SK-N-SH (cell line): ENCODE measurements at regions not wholly inside any gene's neighbourhood (a gene's known extent, or its start where the extent isn't known, plus 50 kb on each side); places are given as distances from the start of the nearest gene placed in this dataset.

Source experiments
- CTCF ChIA-PET: fragments of 300-600, 350-600 bp; formaldehyde crosslinking; extraction: SDS; loops from one replicate; lab custom pipeline; 2021; lab: Yijun Ruan, JAX
- POLR2A ChIA-PET: fragments of 350-600 bp; sonication (Branson Sonifier 250); formaldehyde crosslinking; extraction: SDS; loops from one replicate; lab custom pipeline; 2020; ENCODE audit warnings: antibody characterized with exemption, inconsistent platforms; lab: Yijun Ruan, JAX
- DNase-seq: peaks from one replicate; pipeline ENCODE4 v3.0.0; 2012
- H2AFZ ChIP-seq: fragments of 200-600 bp; sonication (generic); 2 replicates; pipeline ENCODE4 v1.8.1; 2016; ENCODE audit warnings: antibody characterized with exemption, mild to moderate bottlenecking, low read depth
- H3F3A ChIP-seq: fragments of 200-600 bp; sonication (generic); replicated peaks from 2 replicates; pipeline ENCODE3; 2016; ENCODE audit warnings: antibody characterized with exemption, mild to moderate bottlenecking; ENCODE audit not compliant: insufficient read depth
- H3K27ac ChIP-seq, 2 experiments: fragments of 200-500 bp in 1 of 2; fragments of 200-600 bp in 1 of 2; sonication (Bioruptor generic) in 1 of 2; sonication (generic), shearing (Covaris generic) in 1 of 2; 2 replicates each; pipeline versions ENCODE4 v1.5.1 to v1.6.1; 2014 to 2016; ENCODE audit warnings: low read depth in 2 of 2, inconsistent platforms in 1 of 2, low read length in 1 of 2, mild to moderate bottlenecking in 1 of 2, mixed read lengths in 1 of 2
- H3K27me3 ChIP-seq: fragments of 200-600 bp; sonication (generic), shearing (Covaris generic); 2 replicates; pipeline ENCODE4 v1.6.1; 2016; ENCODE audit warnings: mixed run types; ENCODE audit not compliant: insufficient read depth
- H3K36me3 ChIP-seq, 2 experiments: fragments of 200-500 bp in 1 of 2; fragments of 200-600 bp in 1 of 2; sonication (Bioruptor generic) in 1 of 2; sonication (generic) in 1 of 2; replicated peaks in 1 of 2; 2 replicates each; pipeline versions ENCODE3 to v1.5.1; 2014 to 2016; ENCODE audit warnings: low read length in 1 of 2, mild to moderate bottlenecking in 1 of 2; ENCODE audit not compliant: insufficient read depth in 2 of 2, control insufficient read depth in 1 of 2
- H3K4me1 ChIP-seq, 2 experiments: fragments of 200-500 bp in 1 of 2; fragments of 200-600 bp in 1 of 2; sonication (Bioruptor generic) in 1 of 2; sonication (generic), shearing (Covaris generic) in 1 of 2; 2 replicates each; pipeline versions ENCODE4 v1.5.1 to v1.6.1; 2014 to 2016; ENCODE audit warnings: low read depth in 1 of 2, low read length in 1 of 2, mixed run types in 1 of 2; ENCODE audit not compliant: insufficient read depth in 2 of 2, control insufficient read depth in 1 of 2
- H3K4me2 ChIP-seq: fragments of 200-600 bp; sonication (generic), shearing (Covaris generic); 2 replicates; pipeline ENCODE4 v1.6.1; 2017; ENCODE audit warnings: mixed run types
- H3K4me3 ChIP-seq, 2 experiments: fragments of 200-500 bp in 1 of 2; fragments of 200-600 bp in 1 of 2; sonication (Bioruptor generic) in 1 of 2; sonication (generic), shearing (Covaris generic) in 1 of 2; 2 replicates each; pipeline versions ENCODE4 v1.5.1 to v1.8.1; 2014 to 2016; ENCODE audit warnings: low read depth in 2 of 2, inconsistent platforms in 1 of 2, low read length in 1 of 2, mild to moderate bottlenecking in 1 of 2, mixed read lengths in 1 of 2, moderate library complexity in 1 of 2
- H3K79me2 ChIP-seq: fragments of 200-600 bp; sonication (generic); 2 replicates; pipeline ENCODE4 v1.8.1; 2017; ENCODE audit warnings: mild to moderate bottlenecking; ENCODE audit not compliant: insufficient read depth
- H3K9ac ChIP-seq: fragments of 200-600 bp; sonication (generic); 2 replicates; pipeline ENCODE4 v1.6.1; 2017; ENCODE audit warnings: mixed run types
- H3K9me2 ChIP-seq: fragments of 200-600 bp; sonication (generic); 2 replicates; pipeline ENCODE4 v1.6.1; 2017; ENCODE audit warnings: mixed run types
- H3K9me3 ChIP-seq: fragments of 200-600 bp; sonication (generic); 2 replicates; pipeline ENCODE4 v1.6.1; 2017; ENCODE audit warnings: mixed run types, mild to moderate bottlenecking, moderate library complexity
- H4K20me1 ChIP-seq: fragments of 200-600 bp; sonication (generic); 2 replicates; pipeline ENCODE4 v1.6.1; 2017; ENCODE audit warnings: mild to moderate bottlenecking, mixed run types; ENCODE audit not compliant: insufficient read depth
- CHD2 ChIP-seq: fragments of 150-350 bp; IDR thresholded peaks from 2 replicates; pipeline ENCODE4 v1.6.1; 2018; ENCODE audit warnings: low read length; ENCODE audit not compliant: partially characterized antibody
- ELF1 ChIP-seq: IDR thresholded peaks from 2 replicates; pipeline ENCODE4 v1.4.0; 2012
- EZH2phosphoT487 ChIP-seq: fragments of 200-600 bp; sonication (generic); IDR thresholded peaks from 2 replicates; pipeline ENCODE4 v1.6.1; 2017; ENCODE audit warnings: low read depth, mixed run types, mild to moderate bottlenecking, antibody characterized with exemption, moderate library complexity, borderline replicate concordance
- FOXJ3 ChIP-seq: sonication (generic); formaldehyde crosslinking; IDR thresholded peaks from 2 replicates; pipeline ENCODE4 v1.5.1; 2020; ENCODE audit warnings: mild to moderate bottlenecking, missing genetic modification reagents
- FOXM1 ChIP-seq: IDR thresholded peaks from 2 replicates; pipeline ENCODE4 v1.4.0; 2012; ENCODE audit warnings: low read depth, mild to moderate bottlenecking
- GABPA ChIP-seq: IDR thresholded peaks from 2 replicates; pipeline ENCODE4 v1.4.0; 2012; ENCODE audit warnings: low read depth, mild to moderate bottlenecking
- JUND ChIP-seq: IDR thresholded peaks from 2 replicates; pipeline ENCODE4 v1.4.0; 2012
- MXI1 ChIP-seq: IDR thresholded peaks from 2 replicates; pipeline ENCODE4 v1.6.1; 2012; ENCODE audit warnings: mild to moderate bottlenecking, low read depth, low read length, improper control_type of control experiment
- RAD21 ChIP-seq: IDR thresholded peaks from 2 replicates; pipeline ENCODE4 v1.6.1; 2012; ENCODE audit warnings: mild to moderate bottlenecking, low read length
- RCOR1 ChIP-seq: fragments of 150-350 bp; IDR thresholded peaks from 2 replicates; pipeline ENCODE4 v1.6.1; 2017; ENCODE audit warnings: antibody characterized with exemption, low read length
- SMC3 ChIP-seq: IDR thresholded peaks from 2 replicates; pipeline ENCODE4 v1.6.1; 2012; ENCODE audit warnings: low read depth, low read length, improper control_type of control experiment
- TAF1 ChIP-seq: IDR thresholded peaks from 2 replicates; pipeline ENCODE4 v1.6.1; 2012; ENCODE audit warnings: low read depth, mild to moderate bottlenecking, low read length, moderate library complexity, borderline replicate concordance
- TEAD4 ChIP-seq: IDR thresholded peaks from 2 replicates; pipeline ENCODE4 v1.4.0; 2012; ENCODE audit warnings: mild to moderate bottlenecking, borderline replicate concordance; ENCODE audit not compliant: insufficient read depth
- WGBS: methylation state at CpG from one replicate; pipeline ENCODE4 v1.1.6; 2017; ENCODE audit warnings: low lambda C conversion rate; 5-methylcytosine and 5-hydroxymethylcytosine counted together
- TF ChIP-seq, protein P1 (sequence below): IDR thresholded peaks from 2 replicates; pipeline ENCODE4 v1.4.0; 2012; ENCODE audit warnings: low read depth, borderline replicate concordance
- TF ChIP-seq, protein P2 (sequence below): fragments of 150-350 bp; IDR thresholded peaks from 2 replicates; pipeline ENCODE4 v1.6.1; 2016; ENCODE audit warnings: mild to moderate bottlenecking, low read depth, low read length
- TF ChIP-seq, protein P3 (sequence below): IDR thresholded peaks from 2 replicates; pipeline ENCODE4 v1.4.0; 2012; ENCODE audit warnings: low read depth
- TF ChIP-seq, protein P4 (sequence below): IDR thresholded peaks from 2 replicates; pipeline ENCODE4 v1.6.1; 2012; ENCODE audit warnings: mild to moderate bottlenecking, low read depth, low read length, moderate library complexity
- TF ChIP-seq, protein P5 (sequence below): fragments of 200-600 bp; sonication (generic); IDR thresholded peaks from 2 replicates; pipeline ENCODE4 v1.6.1; 2017; ENCODE audit warnings: antibody characterized with exemption, mild to moderate bottlenecking, moderate library complexity
- TF ChIP-seq, protein P6 (sequence below): IDR thresholded peaks from 2 replicates; pipeline ENCODE4 v1.4.0; 2012; ENCODE audit warnings: low read depth, borderline replicate concordance

DNA sequence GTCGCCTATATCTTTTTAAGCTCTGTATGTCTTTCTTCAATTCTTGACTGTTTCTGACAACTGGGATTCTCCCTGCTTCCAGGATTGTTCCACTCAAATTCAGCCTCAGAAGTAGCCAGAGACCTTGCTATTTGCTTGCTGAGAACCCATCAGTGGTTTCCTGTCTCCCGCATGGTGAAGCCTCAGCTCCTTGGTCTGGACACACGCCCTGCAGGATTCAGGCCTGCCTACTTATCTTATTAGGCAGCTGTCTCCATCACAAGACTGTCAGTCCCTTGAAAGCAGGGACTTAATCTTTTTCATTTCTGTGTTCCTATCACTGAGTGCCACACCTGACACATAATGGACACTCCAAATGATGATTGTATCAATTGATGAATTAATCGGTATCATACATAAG lies 175.3 kb downstream of the PLPP3 start:
- 76% methylated on average over 4 of the region's 4 CpGs for WGBS
- CTCF ChIA-PET = interaction anchor here (0.6 kb wide), 1 partner anchor 12 kb away, joined by 3 read pairs; no protein-coding TSS in a partner anchor
- H3K9me2 ChIP-seq = no peaks in the 10 kb centered on the region
- H3K36me3 ChIP-seq = no peaks in the 10 kb centered on the region
- H3K9ac ChIP-seq = no peak overlapping the region
- no peaks in the 10 kb centered on the region for H3K9me3 ChIP-seq
- no peak overlapping the region; a peak in 1 of 4 replicates for H3K27ac ChIP-seq
- no peaks in the 10 kb centered on the region for H3K27me3 ChIP-seq
- no peaks in the 10 kb centered on the region for H3F3A ChIP-seq
- H3K4me1 ChIP-seq = no peaks in the 10 kb centered on the region; a peak in 1 of 4 replicates
- no peak for TF ChIP-seq GABPA
- no peak for TF ChIP-seq TAF1
- no peak for TF ChIP-seq ELF1
- TF ChIP-seq JUND = no peak
- TF ChIP-seq FOXM1 = no peak
- TF ChIP-seq, protein P1, sequence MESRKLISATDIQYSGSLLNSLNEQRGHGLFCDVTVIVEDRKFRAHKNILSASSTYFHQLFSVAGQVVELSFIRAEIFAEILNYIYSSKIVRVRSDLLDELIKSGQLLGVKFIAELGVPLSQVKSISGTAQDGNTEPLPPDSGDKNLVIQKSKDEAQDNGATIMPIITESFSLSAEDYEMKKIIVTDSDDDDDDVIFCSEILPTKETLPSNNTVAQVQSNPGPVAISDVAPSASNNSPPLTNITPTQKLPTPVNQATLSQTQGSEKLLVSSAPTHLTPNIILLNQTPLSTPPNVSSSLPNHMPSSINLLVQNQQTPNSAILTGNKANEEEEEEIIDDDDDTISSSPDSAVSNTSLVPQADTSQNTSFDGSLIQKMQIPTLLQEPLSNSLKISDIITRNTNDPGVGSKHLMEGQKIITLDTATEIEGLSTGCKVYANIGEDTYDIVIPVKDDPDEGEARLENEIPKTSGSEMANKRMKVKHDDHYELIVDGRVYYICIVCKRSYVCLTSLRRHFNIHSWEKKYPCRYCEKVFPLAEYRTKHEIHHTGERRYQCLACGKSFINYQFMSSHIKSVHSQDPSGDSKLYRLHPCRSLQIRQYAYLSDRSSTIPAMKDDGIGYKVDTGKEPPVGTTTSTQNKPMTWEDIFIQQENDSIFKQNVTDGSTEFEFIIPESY = no peak
- TF ChIP-seq, protein P2, sequence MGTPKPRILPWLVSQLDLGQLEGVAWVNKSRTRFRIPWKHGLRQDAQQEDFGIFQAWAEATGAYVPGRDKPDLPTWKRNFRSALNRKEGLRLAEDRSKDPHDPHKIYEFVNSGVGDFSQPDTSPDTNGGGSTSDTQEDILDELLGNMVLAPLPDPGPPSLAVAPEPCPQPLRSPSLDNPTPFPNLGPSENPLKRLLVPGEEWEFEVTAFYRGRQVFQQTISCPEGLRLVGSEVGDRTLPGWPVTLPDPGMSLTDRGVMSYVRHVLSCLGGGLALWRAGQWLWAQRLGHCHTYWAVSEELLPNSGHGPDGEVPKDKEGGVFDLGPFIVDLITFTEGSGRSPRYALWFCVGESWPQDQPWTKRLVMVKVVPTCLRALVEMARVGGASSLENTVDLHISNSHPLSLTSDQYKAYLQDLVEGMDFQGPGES = no peak
- TF ChIP-seq, protein P3, sequence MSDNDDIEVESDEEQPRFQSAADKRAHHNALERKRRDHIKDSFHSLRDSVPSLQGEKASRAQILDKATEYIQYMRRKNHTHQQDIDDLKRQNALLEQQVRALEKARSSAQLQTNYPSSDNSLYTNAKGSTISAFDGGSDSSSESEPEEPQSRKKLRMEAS = no peak
- TF ChIP-seq CHD2 = no peak
- TF ChIP-seq, protein P4, sequence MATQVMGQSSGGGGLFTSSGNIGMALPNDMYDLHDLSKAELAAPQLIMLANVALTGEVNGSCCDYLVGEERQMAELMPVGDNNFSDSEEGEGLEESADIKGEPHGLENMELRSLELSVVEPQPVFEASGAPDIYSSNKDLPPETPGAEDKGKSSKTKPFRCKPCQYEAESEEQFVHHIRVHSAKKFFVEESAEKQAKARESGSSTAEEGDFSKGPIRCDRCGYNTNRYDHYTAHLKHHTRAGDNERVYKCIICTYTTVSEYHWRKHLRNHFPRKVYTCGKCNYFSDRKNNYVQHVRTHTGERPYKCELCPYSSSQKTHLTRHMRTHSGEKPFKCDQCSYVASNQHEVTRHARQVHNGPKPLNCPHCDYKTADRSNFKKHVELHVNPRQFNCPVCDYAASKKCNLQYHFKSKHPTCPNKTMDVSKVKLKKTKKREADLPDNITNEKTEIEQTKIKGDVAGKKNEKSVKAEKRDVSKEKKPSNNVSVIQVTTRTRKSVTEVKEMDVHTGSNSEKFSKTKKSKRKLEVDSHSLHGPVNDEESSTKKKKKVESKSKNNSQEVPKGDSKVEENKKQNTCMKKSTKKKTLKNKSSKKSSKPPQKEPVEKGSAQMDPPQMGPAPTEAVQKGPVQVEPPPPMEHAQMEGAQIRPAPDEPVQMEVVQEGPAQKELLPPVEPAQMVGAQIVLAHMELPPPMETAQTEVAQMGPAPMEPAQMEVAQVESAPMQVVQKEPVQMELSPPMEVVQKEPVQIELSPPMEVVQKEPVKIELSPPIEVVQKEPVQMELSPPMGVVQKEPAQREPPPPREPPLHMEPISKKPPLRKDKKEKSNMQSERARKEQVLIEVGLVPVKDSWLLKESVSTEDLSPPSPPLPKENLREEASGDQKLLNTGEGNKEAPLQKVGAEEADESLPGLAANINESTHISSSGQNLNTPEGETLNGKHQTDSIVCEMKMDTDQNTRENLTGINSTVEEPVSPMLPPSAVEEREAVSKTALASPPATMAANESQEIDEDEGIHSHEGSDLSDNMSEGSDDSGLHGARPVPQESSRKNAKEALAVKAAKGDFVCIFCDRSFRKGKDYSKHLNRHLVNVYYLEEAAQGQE = no peak
- TF ChIP-seq RCOR1 = no peak
- TF ChIP-seq FOXJ3 (CRISPR knock-in tag) = no peak
- TF ChIP-seq SMC3 = no peak
- no peak for TF ChIP-seq TEAD4
- no peak for TF ChIP-seq EZH2phosphoT487
- no peak for TF ChIP-seq MXI1
- TF ChIP-seq RAD21 = no peak
- TF ChIP-seq, protein P5, sequence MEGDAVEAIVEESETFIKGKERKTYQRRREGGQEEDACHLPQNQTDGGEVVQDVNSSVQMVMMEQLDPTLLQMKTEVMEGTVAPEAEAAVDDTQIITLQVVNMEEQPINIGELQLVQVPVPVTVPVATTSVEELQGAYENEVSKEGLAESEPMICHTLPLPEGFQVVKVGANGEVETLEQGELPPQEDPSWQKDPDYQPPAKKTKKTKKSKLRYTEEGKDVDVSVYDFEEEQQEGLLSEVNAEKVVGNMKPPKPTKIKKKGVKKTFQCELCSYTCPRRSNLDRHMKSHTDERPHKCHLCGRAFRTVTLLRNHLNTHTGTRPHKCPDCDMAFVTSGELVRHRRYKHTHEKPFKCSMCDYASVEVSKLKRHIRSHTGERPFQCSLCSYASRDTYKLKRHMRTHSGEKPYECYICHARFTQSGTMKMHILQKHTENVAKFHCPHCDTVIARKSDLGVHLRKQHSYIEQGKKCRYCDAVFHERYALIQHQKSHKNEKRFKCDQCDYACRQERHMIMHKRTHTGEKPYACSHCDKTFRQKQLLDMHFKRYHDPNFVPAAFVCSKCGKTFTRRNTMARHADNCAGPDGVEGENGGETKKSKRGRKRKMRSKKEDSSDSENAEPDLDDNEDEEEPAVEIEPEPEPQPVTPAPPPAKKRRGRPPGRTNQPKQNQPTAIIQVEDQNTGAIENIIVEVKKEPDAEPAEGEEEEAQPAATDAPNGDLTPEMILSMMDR = no peak
- TF ChIP-seq, protein P6, sequence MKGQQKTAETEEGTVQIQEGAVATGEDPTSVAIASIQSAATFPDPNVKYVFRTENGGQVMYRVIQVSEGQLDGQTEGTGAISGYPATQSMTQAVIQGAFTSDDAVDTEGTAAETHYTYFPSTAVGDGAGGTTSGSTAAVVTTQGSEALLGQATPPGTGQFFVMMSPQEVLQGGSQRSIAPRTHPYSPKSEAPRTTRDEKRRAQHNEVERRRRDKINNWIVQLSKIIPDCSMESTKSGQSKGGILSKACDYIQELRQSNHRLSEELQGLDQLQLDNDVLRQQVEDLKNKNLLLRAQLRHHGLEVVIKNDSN = no peak
- TF ChIP-seq, all 33 proteins: peak for 0
- no peak for DNase-seq
- no peak overlapping the region for H2AFZ ChIP-seq
- H4K20me1 ChIP-seq = no peaks in the 10 kb centered on the region
- H3K4me3 ChIP-seq = no peak overlapping the region
- no peak overlapping the region for H3K4me2 ChIP-seq
- no peaks in the 10 kb centered on the region for H3K79me2 ChIP-seq
- POLR2A ChIA-PET = no interaction called here
